OCI-LY3 (cell line): ENCODE measurements at regions not wholly inside any gene's neighbourhood (a gene's known extent, or its start where the extent isn't known, plus 50 kb on each side); places are given as distances from the start of the nearest gene placed in this dataset.

Experiments used
- EZH2phosphoT487 ChIP-seq: fragments of 200-600 bp; shearing (Covaris generic); IDR thresholded peaks from 2 replicates; pipeline ENCODE4 v1.6.1; 2018; ENCODE audit warnings: antibody characterized with exemption, mixed run types, low read depth
- TF ChIP-seq, protein P1 (sequence below): fragments of 200-600, 300-600 bp; sonication (generic); IDR thresholded peaks from 2 replicates; pipeline ENCODE4 v1.5.1; 2014; ENCODE audit warnings: antibody characterized with exemption, low read length, low read depth

GRCh38 chr16:80463326-80463725, 77.5 kb upstream of the DYNLRB2 start:
- TF ChIP-seq, protein P1, sequence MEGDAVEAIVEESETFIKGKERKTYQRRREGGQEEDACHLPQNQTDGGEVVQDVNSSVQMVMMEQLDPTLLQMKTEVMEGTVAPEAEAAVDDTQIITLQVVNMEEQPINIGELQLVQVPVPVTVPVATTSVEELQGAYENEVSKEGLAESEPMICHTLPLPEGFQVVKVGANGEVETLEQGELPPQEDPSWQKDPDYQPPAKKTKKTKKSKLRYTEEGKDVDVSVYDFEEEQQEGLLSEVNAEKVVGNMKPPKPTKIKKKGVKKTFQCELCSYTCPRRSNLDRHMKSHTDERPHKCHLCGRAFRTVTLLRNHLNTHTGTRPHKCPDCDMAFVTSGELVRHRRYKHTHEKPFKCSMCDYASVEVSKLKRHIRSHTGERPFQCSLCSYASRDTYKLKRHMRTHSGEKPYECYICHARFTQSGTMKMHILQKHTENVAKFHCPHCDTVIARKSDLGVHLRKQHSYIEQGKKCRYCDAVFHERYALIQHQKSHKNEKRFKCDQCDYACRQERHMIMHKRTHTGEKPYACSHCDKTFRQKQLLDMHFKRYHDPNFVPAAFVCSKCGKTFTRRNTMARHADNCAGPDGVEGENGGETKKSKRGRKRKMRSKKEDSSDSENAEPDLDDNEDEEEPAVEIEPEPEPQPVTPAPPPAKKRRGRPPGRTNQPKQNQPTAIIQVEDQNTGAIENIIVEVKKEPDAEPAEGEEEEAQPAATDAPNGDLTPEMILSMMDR: no peak
- TF ChIP-seq EZH2phosphoT487: no peak
